ENCODE measurements at regions not wholly inside any gene's neighbourhood (a gene's known extent, or its start where the extent isn't known, plus 50 kb on each side); places are given as distances from the start of the nearest gene placed in this dataset.

DNA sequence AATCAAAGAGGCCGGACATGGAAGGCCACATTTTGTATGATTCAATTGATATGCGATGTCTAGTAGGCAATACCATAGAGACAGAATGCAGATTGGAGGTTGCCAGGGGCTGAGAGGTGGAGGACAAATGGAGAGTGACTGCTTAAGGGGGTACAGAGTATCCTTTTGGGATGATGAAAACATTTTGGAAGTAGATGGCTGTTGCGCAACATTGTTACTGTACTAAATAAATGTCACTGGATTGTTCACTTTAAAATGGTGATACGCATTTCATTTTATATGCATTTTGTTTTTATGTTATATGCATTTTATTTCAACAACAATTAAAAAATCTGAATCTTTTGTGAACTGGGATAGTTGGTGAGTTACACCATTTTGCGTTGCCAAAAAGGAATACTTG is 99.7 kb upstream of the AGBL1 start:
- BruUV-seq (replicated peaks), result no TSS peak
- ChIA-PET POLR2A (no interaction called here), CTCF (no interaction called here)
- Histone ChIP-seq H4K20me1 (replicated peaks; ENCODE audit: control insufficient read depth, extremely low read depth, insufficient read depth, low read length) (no peaks in the 10 kb centered on the region), H3K9me3 (replicated peaks; ENCODE audit: control insufficient read depth, insufficient read depth, low read length) (no peaks in the 10 kb centered on the region), H3K4me2 (ENCODE audit: insufficient read depth, low read length) (no peak overlapping the region), H3K4me1 (ENCODE audit: control insufficient read depth, extremely low read depth, insufficient read depth, low read length) (no peaks in the 10 kb centered on the region), H3K79me2 (ENCODE audit: control insufficient read depth, insufficient read depth, low read length) (no peaks in the 10 kb centered on the region), H3K36me3 (ENCODE audit: control insufficient read depth in 2 of 2, extremely low read depth in 1 of 2, insufficient read depth in 2 of 2, low read length in 2 of 2) (no peaks in the 10 kb centered on the region), H3K27ac (ENCODE audit: insufficient read depth, low read depth, low read length) (no peak overlapping the region), H3K27me3 (ENCODE audit: control insufficient read depth in 2 of 2, insufficient read depth in 2 of 2, low read length in 2 of 2) (no peaks in the 10 kb centered on the region), H2AFZ (ENCODE audit: low read depth, low read length) (no peak overlapping the region), H3K4me3 (replicated peaks in 1 of 3; ENCODE audit: insufficient read depth in 1 of 3, low read depth in 1 of 3, low read length in 3 of 3) (no peak overlapping the region), H3K9ac (replicated peaks; ENCODE audit: extremely low read depth, insufficient read depth, low read length) (no peak overlapping the region), H3K9me1 (replicated peaks; ENCODE audit: control insufficient read depth, extremely low read depth, insufficient read depth, low read length) (no peaks in the 10 kb centered on the region)
- FAIRE-seq, result no peak
- no peak for DNase-seq (ENCODE audit: low read depth, low spot score)
- TF ChIP-seq GATA2 (IDR thresholded peaks at IDR 0.05; ENCODE audit: insufficient read depth, insufficient read length, low read depth, low read length) (no peak), JUN (IDR thresholded peaks at IDR 0.05; ENCODE audit: borderline replicate concordance, insufficient read depth, insufficient read length, low read depth) (no peak), POLR2AphosphoS5 (IDR thresholded peaks at IDR 0.05; ENCODE audit: insufficient read depth, low read depth, low read length) (no peak), EZH2 (IDR thresholded peaks at IDR 0.05; ENCODE audit: borderline replicate concordance, low read depth, low read length, severe bottlenecking) (no peak), MAX (IDR thresholded peaks at IDR 0.05; ENCODE audit: insufficient read depth, insufficient read length) (no peak), FOS (IDR thresholded peaks at IDR 0.05; ENCODE audit: borderline replicate concordance, insufficient read depth, low read length) (no peak), MYC (IDR thresholded peaks at IDR 0.05; ENCODE audit: low read depth, low read length) (no peak), POLR2A (IDR thresholded peaks at IDR 0.05; ENCODE audit: low read depth, low read length) (no peak)
- TF ChIP-seq, protein P1, sequence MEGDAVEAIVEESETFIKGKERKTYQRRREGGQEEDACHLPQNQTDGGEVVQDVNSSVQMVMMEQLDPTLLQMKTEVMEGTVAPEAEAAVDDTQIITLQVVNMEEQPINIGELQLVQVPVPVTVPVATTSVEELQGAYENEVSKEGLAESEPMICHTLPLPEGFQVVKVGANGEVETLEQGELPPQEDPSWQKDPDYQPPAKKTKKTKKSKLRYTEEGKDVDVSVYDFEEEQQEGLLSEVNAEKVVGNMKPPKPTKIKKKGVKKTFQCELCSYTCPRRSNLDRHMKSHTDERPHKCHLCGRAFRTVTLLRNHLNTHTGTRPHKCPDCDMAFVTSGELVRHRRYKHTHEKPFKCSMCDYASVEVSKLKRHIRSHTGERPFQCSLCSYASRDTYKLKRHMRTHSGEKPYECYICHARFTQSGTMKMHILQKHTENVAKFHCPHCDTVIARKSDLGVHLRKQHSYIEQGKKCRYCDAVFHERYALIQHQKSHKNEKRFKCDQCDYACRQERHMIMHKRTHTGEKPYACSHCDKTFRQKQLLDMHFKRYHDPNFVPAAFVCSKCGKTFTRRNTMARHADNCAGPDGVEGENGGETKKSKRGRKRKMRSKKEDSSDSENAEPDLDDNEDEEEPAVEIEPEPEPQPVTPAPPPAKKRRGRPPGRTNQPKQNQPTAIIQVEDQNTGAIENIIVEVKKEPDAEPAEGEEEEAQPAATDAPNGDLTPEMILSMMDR (IDR thresholded peaks at IDR 0.05; ENCODE audit: extremely low read depth in 1 of 2, insufficient read depth in 1 of 2, low read depth in 1 of 2, low read length in 2 of 2), result no peak
- dilution Hi-C loops (cut with MboI; ENCODE audit: extremely low pct_ligation_motif_present, low sequenced_read_pairs), result no loop called here
- intact Hi-C loops (cut with micrococcal nuclease), result no loop called here

Data from endothelial cell of umbilical vein (primary cell).